Kidney epithelial cell (primary cell): ENCODE measurements at regions not wholly inside any gene's neighbourhood (a gene's known extent, or its start where the extent isn't known, plus 50 kb on each side); places are given as distances from the start of the nearest gene placed in this dataset.

Experiments used
- DNase-seq: peaks from one replicate; pipeline ENCODE4 v3.0.0-alpha.2; 2010; ENCODE audit warnings: low read depth
- H3K27me3 ChIP-seq: 2 replicates; pipeline ENCODE4 v1.6.0; 2011; ENCODE audit warnings: low read length; ENCODE audit not compliant: control insufficient read depth, insufficient read depth
- H3K36me3 ChIP-seq: 2 replicates; pipeline ENCODE4 v1.5.1; 2011; ENCODE audit warnings: low read length; ENCODE audit not compliant: control insufficient read depth, insufficient read depth
- H3K4me3 ChIP-seq: 2 replicates; pipeline ENCODE4 v1.5.1; 2011; ENCODE audit warnings: low read depth, mild to moderate bottlenecking, control low read depth, low read length
- TF ChIP-seq, protein P1 (sequence below): IDR thresholded peaks from 2 replicates; pipeline ENCODE4 v1.5.1; 2011; ENCODE audit warnings: mild to moderate bottlenecking, moderate library complexity, low read length, control low read depth, inconsistent platforms; ENCODE audit not compliant: insufficient read depth, poor library complexity, severe bottlenecking

DNA sequence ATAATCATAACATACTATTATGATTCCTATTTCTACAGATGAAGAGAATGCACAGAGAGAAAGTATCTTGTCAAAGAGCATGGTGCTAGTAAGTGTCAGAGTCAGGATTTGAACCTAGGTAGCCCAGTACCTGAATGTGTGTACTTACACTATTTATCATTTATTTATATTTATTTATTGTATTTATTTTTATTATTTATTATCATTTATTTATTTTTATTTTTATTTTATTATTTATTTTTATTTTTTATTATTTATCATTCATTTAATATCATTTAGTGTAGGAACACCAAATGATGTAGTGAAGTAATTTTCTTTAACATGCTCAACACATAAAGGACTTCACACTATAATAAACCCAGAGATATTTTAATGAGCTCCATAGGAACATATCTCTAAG, 209.4 kb upstream of the ZFP42 start:
- TF ChIP-seq, protein P1, sequence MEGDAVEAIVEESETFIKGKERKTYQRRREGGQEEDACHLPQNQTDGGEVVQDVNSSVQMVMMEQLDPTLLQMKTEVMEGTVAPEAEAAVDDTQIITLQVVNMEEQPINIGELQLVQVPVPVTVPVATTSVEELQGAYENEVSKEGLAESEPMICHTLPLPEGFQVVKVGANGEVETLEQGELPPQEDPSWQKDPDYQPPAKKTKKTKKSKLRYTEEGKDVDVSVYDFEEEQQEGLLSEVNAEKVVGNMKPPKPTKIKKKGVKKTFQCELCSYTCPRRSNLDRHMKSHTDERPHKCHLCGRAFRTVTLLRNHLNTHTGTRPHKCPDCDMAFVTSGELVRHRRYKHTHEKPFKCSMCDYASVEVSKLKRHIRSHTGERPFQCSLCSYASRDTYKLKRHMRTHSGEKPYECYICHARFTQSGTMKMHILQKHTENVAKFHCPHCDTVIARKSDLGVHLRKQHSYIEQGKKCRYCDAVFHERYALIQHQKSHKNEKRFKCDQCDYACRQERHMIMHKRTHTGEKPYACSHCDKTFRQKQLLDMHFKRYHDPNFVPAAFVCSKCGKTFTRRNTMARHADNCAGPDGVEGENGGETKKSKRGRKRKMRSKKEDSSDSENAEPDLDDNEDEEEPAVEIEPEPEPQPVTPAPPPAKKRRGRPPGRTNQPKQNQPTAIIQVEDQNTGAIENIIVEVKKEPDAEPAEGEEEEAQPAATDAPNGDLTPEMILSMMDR, result no peak
- no peak for DNase-seq
- no peak overlapping the region for H3K4me3 ChIP-seq

DNA sequence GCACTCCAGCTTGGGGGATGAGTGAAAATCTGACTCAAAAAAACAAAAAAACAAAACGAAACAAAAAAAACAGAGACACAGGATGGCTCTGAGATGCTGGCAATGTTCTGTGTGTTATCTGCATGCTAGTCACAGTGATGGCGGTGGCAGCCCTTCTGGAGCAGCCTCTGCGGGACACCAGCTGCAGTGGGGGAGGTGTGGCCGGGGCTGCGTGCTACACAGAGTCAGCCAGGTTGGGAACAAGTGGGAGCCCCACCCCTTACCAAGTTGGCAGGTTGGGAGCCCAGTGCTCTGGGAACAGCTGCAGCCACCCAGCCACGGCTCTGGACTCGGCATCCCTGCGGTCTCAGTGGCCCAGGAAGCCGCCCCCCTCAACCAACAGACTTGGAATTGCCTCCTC, 206.5 kb upstream of the ZFP42 start:
- DNase-seq, result no peak
- TF ChIP-seq, protein P1, result no peak
- no peak overlapping the region for H3K4me3 ChIP-seq
- H3K27me3 ChIP-seq, result no peaks in the 10 kb centered on the region
- no peaks in the 10 kb centered on the region for H3K36me3 ChIP-seq

More for the DNA sequence above, 209.4 kb upstream of the ZFP42 start:
- H3K36me3 ChIP-seq, result no peaks in the 10 kb centered on the region
- no peaks in the 10 kb centered on the region for H3K27me3 ChIP-seq

DNA sequence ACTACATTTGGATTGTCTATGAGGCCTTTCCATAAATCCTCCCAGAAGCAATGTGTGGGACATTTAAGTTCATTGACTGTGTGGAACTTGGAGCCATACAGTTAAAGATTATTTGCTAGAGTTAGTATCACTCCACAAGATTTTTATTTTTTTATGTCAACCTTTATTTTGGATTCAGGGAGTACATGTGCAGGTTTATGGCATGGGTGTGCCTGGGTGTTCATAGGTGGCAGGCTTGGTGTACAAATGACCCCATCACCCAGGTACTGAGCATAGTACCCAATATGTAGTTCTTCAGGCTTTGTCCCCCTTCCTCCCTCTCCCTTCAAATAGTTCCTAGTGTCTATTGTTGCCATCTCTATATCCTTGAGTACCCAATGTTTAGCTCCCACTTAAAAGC, 199.8 kb upstream of the ZFP42 start:
- Histone ChIP-seq H3K27me3 (no peaks in the 10 kb centered on the region), H3K36me3 (no peaks in the 10 kb centered on the region), H3K4me3 (no peak overlapping the region)
- TF ChIP-seq, protein P1, result no peak
- DNase-seq, result no peak

DNA sequence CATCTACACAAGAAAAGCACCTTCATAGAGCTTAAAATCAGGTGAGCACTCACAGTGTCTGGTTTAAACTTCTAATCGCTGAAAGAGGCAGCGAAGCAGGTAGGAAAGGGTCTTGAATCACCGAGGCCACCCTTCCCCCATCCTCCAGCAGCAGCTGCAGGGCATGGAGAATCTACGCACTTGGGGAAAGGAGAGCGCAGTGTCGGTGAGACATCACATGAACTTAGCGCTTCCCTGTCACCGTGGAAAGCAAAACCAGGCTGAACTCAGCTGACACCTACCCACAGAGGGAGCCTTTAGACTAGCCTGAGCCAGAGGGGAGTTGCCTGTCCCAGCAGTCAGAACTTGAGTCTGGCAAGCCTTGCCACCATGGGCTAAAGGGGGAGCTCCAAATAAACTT, 197.2 kb upstream of the ZFP42 start:
- no peak overlapping the region for H3K4me3 ChIP-seq
- DNase-seq, result no peak
- TF ChIP-seq, protein P1, result no peak
- no peaks in the 10 kb centered on the region for H3K36me3 ChIP-seq
- no peaks in the 10 kb centered on the region for H3K27me3 ChIP-seq

DNA sequence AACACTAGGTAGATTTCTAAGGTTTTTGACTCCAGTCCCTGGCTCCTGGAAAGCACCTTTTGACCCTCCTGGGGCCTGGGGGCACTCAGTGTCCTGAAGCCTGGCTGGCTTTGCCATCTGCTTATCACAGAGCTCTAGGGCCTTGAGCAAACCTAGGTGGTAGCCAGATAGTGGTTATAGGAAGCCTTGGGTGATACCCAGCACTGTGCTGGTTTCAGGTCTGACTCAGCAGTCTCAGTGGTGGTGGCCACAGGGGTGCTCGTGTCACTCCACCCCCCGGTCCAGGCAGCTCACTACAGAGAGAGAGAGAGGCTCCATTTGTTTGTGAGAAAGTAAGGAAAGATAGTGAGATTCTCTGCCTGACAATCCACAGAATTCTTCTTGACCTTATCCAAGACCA, 195.8 kb upstream of the ZFP42 start:
- H3K36me3 ChIP-seq, result no peaks in the 10 kb centered on the region
- H3K27me3 ChIP-seq, result no peaks in the 10 kb centered on the region
- TF ChIP-seq, protein P1, result no peak
- no peak overlapping the region for H3K4me3 ChIP-seq
- no peak for DNase-seq

DNA sequence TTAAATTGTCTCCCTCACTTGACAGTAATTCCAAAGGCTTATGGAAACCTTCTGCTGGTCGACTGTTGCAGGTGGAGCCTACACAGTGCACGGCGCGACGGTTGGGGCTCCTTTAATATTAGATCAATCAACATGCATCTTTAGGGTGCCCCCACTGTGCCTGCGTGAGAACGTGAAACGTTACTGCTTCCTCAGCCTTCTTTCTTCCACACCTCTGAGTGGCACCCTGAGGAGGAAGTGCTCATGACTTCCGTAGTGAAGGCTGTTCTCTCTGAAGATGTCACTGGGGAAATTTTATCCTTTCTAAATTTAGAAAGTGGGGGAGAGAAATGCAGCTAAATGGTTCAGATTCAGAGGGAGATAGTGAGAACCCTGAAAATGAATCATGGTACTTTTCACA, 184.0 kb upstream of the ZFP42 start:
- DNase-seq, result no peak
- TF ChIP-seq, protein P1, result no peak
- Histone ChIP-seq H3K4me3 (no peak overlapping the region), H3K36me3 (no peaks in the 10 kb centered on the region), H3K27me3 (no peaks in the 10 kb centered on the region)
